ENCODE measurements at regions not wholly inside any gene's neighbourhood (a gene's known extent, or its start where the extent isn't known, plus 50 kb on each side); places are given as distances from the start of the nearest gene placed in this dataset.

GRCh38 chr20:24388828-24389380 lies 80.5 kb upstream of the SYNDIG1 start:
- no peak for DNase-seq
- 68 to 78% methylated on average over 8 of the region's 8 CpGs for WGBS, 2 donors

GRCh38 chr20:24385547-24385946 lies 83.9 kb upstream of the SYNDIG1 start:
- ATAC-seq (no peak), DNase-seq (no peak), FAIRE-seq (no peak)
- no peaks in the 10 kb centered on the region for H3K4me1 ChIP-seq
- H3K27me3 ChIP-seq = no peaks in the 10 kb centered on the region
- TF ChIP-seq, protein P1, sequence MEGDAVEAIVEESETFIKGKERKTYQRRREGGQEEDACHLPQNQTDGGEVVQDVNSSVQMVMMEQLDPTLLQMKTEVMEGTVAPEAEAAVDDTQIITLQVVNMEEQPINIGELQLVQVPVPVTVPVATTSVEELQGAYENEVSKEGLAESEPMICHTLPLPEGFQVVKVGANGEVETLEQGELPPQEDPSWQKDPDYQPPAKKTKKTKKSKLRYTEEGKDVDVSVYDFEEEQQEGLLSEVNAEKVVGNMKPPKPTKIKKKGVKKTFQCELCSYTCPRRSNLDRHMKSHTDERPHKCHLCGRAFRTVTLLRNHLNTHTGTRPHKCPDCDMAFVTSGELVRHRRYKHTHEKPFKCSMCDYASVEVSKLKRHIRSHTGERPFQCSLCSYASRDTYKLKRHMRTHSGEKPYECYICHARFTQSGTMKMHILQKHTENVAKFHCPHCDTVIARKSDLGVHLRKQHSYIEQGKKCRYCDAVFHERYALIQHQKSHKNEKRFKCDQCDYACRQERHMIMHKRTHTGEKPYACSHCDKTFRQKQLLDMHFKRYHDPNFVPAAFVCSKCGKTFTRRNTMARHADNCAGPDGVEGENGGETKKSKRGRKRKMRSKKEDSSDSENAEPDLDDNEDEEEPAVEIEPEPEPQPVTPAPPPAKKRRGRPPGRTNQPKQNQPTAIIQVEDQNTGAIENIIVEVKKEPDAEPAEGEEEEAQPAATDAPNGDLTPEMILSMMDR (IDR thresholded peaks at IDR 0.05) = no peak
- no peaks in the 10 kb centered on the region for H3K9me3 ChIP-seq
- intact Hi-C loops (cut with DNase I) = no loop called here
- no peak overlapping the region for H3K4me3 ChIP-seq
- 66 to 82% methylated on average over 5 of the region's 5 CpGs for WGBS, 2 donors
- H3K36me3 ChIP-seq = no peaks in the 10 kb centered on the region
- no peak overlapping the region for H3K27ac ChIP-seq

More at GRCh38 chr20:24388828-24389380, 80.5 kb upstream of the SYNDIG1 start:
- Histone ChIP-seq H3K27ac (no peak overlapping the region), H3K27me3 (no peaks in the 10 kb centered on the region), H3K4me1 (no peaks in the 10 kb centered on the region), H3K4me3 (no peak overlapping the region), H3K9me3 (no peaks in the 10 kb centered on the region), H3K36me3 (no peaks in the 10 kb centered on the region)
- TF ChIP-seq, protein P1 (IDR thresholded peaks at IDR 0.05) = no peak
- no peak for ATAC-seq
- no peak for FAIRE-seq
- intact Hi-C loops (cut with DNase I) = no loop called here

- H3K27me3 ChIP-seq = no peaks in the 10 kb centered on the region
- H3K36me3 ChIP-seq = no peaks in the 10 kb centered on the region
- no peak for ATAC-seq
- 72 to 81% methylated on average over 5 of the region's 5 CpGs for WGBS, 2 donors
- H3K27ac ChIP-seq = no peak overlapping the region
- H3K9me3 ChIP-seq = no peaks in the 10 kb centered on the region
- intact Hi-C loops (cut with DNase I) = no loop called here
- no peak for DNase-seq
- TF ChIP-seq, protein P1 (IDR thresholded peaks at IDR 0.05) = no peak
- FAIRE-seq = no peak
- no peak overlapping the region for H3K4me3 ChIP-seq
- H3K4me1 ChIP-seq = no peaks in the 10 kb centered on the region
Measured at GRCh38 chr20:24384865-24385264, 84.6 kb upstream of the SYNDIG1 start.

DNA sequence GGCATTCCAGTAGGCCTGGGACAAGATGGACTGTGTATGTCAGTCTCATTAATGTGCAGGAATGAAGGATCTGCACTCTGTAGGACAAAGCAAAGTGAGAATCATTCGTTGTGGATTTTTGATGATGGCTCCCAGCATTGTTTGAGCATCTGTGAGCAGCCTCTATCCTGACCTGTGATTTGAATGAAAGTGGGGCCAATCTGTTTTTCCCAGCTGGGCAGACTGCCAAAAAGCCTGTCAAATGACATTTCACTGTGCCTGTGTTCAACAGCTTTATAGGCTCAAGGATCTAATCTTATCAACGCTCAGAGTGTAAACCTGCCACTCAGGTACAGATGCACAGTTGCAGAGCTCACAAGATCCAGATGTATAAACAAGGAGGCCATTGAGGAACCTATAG lies 86.7 kb upstream of the SYNDIG1 start:
- TF ChIP-seq, protein P1 (IDR thresholded peaks at IDR 0.05) = no peak
- H3K36me3 ChIP-seq = no peaks in the 10 kb centered on the region
- no peaks in the 10 kb centered on the region for H3K27me3 ChIP-seq
- H3K9me3 ChIP-seq = no peaks in the 10 kb centered on the region
- peak in 1 of 6 donors; percentile 18 for DNase-seq
- FAIRE-seq = no peak
- 4 to 9% methylated on average over 2 of the region's 2 CpGs for WGBS, 2 donors
- intact Hi-C loops (cut with DNase I) = no loop called here
- ATAC-seq = no peak
- H3K4me1 ChIP-seq = no peaks in the 10 kb centered on the region
- no peak overlapping the region for H3K4me3 ChIP-seq
- H3K27ac ChIP-seq = no peak overlapping the region

DNA sequence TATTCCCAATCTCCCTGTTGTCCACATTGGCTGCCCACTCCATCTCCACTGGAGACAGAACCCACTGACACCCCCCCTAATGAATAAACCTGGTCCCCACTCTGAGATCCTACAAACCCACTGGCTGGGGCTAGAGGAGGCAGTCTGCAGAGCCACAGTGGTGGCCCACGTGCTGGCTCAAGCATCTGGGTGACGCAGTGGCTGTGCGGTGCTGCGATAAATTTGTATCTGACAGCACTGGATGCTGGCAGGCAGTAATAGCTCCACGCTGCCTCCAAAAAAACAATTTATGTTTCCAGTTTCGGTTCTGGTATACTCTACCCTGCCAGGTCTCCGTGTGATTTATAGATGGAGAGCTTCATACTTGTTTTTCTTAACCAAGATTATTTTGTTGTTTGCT lies 87.1 kb upstream of the SYNDIG1 start:
- DNase-seq (no peak), FAIRE-seq (no peak), ATAC-seq (no peak)
- no peaks in the 10 kb centered on the region for H3K9me3 ChIP-seq
- no peaks in the 10 kb centered on the region for H3K36me3 ChIP-seq
- TF ChIP-seq, protein P1 (IDR thresholded peaks at IDR 0.05) = no peak
- H3K4me3 ChIP-seq = no peak overlapping the region
- no peak overlapping the region for H3K27ac ChIP-seq
- H3K4me1 ChIP-seq = no peaks in the 10 kb centered on the region
- H3K27me3 ChIP-seq = no peaks in the 10 kb centered on the region
- WGBS, 2 donors = 57 to 64% methylated on average over 7 of the region's 7 CpGs
- intact Hi-C loops (cut with DNase I) = no loop called here
